ENCODE measurements at regions not wholly inside any gene's neighbourhood (a gene's known extent, or its start where the extent isn't known, plus 50 kb on each side); places are given as distances from the start of the nearest gene placed in this dataset.
"Not testable (repeated sequence)": the region's sequence is repeated elsewhere in the genome, so short reads cannot be mapped to it uniquely, and the experiment has no call there.

- intact Hi-C loops (cut with micrococcal nuclease), result no loop called here
These were observed 261.2 kb upstream of the TRPC7 start for GRCh38 chr5:136626531-136626930.

DNA sequence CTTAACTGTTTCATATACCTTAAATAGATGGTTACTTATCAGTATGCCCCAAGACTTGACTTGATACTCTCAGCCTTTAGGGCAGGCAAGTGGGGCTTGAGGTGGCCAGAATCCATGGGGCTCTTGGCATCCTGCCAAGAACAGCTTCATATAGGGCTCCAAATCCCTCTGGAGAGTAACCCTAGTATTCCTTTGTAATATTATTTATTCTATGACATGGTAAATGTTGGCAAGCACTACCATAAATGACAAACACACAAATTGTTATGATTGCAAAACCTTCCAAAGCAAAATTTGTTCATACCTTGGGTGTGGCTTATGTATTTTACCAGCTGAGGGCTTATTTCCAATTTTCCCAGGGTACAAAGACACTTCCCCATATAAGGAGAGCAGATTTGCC is 257.4 kb upstream of the TRPC7 start:
- intact Hi-C loops (cut with micrococcal nuclease), result no loop called here

GRCh38 chr5:136621743-136622142 is 256.4 kb upstream of the TRPC7 start:
- intact Hi-C loops (cut with micrococcal nuclease), result no loop called here

DNA sequence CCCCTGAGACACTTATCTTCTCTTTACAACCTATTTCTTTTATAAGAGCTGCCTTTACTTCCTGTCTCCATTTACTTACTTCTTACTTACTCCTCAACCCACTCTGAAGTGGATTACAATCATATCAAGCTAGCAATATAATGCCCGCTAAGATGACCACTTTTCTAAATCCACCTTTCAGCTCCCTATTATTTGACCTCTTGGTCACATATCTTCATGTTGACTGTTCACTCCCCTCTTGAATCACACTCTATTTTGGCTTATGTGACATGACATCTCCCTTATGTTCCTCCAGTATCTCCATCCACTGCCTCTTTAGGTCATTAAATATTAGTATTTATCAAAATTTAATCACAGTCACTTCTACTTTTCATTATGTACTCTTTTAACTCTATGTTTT is 255.3 kb upstream of the TRPC7 start:
- intact Hi-C loops (cut with micrococcal nuclease), result no loop called here

DNA sequence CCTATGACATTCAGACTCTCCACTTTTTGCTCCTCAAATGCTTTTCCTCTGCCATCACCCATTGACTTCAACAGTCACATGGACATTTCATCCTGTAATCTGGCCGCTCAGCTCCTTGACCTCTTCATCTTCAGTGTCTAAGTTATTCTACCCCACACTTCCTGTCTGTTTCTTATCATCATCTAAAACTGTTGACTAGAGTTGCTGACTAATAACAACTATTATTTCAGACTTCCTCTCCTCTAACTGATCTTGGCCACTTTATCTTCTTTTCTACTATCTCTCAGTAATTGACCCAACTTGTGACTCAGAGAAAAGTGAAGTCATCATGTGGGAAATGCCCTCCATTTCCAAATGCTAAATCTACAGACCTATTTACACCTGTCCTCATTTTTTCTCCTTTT is 254.7 kb upstream of the TRPC7 start:
- intact Hi-C loops (cut with micrococcal nuclease), result no loop called here

DNA sequence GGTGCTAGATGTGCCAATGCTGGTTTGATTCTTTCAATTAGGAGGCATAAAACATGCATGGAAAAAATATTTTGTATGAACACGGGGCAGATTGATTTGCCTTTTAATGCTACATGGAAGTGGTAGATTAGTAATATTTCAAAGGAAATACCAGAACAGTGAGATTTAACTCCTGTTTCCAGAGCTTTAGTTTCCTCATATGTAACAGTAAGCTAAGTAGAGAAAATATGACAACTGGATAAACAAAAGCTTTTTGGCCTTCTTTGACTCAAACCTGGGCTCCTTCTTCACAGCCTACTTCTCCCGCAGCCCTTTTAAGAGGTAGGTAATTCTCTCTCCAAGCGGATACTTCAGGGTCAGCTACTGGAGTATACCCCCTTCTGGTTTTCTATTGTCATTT is 254.2 kb upstream of the TRPC7 start:
- intact Hi-C loops (cut with micrococcal nuclease), result no loop called here

- intact Hi-C loops (cut with micrococcal nuclease), result no loop called here
These were observed 250.1 kb upstream of the TRPC7 start for GRCh38 chr5:136615251-136616119.

GRCh38 chr5:136613230-136613629 is 247.9 kb upstream of the TRPC7 start:
- intact Hi-C loops (cut with micrococcal nuclease), result no loop called here

DNA sequence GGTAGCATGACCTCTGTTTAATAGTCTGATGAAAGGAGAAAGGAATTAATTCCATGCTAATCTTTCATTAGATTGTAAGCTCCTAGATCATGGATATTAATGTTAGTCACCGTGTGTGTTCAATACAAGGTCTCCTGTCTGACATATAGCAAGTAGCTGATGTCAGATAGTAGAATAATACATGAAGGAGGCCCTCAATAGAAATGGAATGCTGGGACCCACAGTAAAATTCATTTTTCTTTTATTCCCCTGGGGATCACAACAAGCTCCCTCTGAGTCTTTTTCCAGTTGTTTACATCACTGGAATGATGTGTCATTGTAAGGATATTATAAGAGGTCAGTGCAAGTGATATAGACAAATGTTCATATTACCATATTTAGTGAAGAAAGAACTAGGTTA is 240.3 kb upstream of the TRPC7 start:
- intact Hi-C loops (cut with micrococcal nuclease), result no loop called here

DNA sequence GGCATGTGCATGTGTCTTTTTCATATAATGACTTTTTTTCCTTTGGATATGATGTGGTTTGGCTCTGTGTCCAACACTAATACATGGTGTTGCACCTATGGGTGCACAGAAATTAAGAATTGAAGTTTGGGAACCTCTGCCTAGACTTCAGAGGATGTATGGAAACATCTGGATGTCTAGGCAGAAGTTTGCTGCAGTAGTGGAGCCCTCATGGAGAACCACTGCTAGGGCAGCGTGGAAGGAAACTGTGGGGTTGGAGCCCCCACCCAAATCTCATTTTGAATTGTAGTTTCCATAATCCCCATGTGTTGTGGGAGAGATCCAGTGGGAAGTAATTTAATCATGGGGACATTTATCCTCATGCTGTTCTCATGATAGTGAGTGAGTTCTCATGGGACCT is 235.0 kb upstream of the TRPC7 start:
- intact Hi-C loops (cut with micrococcal nuclease), result no loop called here

DNA sequence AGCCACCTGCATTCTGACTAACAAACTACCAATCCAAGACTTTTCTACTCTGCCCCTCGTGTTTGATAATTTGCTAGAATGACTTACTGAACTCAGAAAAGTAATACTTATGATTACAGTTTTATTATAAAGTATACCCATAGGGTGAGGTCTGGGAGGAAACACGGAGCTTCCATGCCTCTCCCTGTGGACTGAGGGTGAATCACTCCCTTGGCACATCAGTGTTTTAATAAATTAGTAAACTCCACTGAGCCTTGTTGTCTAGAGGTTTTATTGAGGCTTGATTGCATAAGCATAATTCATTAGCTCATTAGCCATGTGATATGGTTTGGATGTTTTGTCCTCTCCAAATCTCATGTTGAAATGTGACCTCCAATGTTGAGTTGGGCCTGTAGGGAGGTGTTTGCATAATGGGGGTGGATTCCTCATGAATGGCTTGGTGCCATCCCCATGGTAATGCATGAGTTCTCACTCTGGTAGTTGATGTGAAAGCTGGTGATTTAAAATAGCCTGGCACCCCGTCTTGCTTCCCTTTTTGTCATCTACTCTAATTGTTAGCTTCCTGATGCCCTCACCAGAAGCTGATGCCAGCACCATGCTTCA is 233.6 kb upstream of the TRPC7 start:
- intact Hi-C loops (cut with micrococcal nuclease), result no loop called here

DNA sequence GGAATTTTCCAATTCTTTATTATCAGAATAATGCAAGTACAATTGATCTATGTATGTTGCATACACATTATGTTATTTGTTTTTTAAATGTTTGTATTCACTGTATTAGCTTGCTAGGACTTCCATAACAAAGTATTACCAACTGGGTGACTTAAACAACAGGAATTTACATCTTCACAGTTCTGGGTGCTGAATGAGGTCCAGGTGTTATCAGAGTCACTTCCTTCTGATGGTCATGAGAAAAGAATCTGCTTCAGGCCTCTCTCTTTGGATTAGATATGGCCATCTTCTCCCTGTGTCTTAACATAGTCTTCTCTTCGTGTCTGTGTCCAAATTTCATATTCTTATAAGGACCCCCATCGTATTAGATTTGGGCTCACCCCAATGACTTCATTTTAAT is 229.1 kb upstream of the TRPC7 start:
- intact Hi-C loops (cut with micrococcal nuclease), result no loop called here

DNA sequence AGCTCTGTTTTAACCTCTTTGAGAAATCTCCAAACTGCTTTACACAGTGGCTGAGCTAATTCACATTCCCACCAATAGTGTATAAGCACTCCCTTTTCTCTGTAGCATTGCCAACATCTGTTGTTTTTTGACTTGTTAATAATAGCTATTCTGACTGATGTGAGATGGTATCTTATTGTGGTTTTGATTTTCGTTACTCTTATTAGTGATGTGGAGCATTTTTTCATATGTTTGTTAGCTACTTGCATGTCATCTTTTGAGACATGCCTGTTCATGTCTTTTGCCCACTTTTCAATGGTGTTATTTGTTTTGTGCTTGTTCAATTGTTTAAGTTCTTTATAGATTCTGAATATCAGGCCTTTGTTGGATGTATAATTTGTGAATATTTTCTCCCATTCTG is 225.2 kb upstream of the TRPC7 start:
- intact Hi-C loops (cut with micrococcal nuclease), result no loop called here

DNA sequence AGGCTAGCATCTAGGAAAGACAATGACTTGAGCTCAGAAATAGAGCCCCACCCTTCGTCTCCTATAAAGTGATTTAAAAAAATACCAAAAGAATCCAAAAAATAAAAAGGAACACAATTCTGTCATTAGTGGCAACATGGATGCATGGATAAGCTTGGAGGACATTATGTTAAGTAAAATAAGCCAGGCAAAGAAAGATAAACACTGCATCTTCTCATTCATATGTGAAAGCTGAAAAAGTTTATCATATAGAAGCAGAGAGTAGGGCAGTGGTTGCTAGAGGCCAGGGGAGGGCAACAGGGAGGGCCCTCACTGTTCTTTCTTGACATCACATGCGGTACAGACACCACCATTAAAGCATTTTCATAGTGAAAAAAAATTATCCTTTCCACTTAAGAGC is 220.9 kb upstream of the TRPC7 start:
- intact Hi-C loops (cut with micrococcal nuclease), result no loop called here

- intact Hi-C loops (cut with micrococcal nuclease), result no loop called here
These were observed 219.1 kb upstream of the TRPC7 start for GRCh38 chr5:136584474-136584873.

DNA sequence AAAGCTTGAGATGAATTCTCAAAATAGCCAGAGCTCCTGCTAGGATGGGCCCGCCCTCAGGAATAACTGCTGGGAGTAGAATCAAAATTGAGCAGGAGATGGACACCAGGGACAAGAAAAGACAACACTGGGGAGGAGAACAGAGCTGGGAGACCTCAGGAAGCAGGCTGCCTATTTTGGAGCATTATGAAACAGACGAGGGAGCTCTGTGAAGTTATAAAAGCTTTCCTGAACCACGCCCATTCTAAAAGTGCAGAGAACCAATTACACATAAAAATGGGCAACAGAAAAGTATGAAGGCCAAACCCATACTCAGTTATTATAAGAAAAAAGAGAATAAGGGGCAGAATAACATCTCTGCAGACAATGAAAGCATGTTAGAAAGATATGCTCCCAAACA is 213.9 kb upstream of the TRPC7 start:
- intact Hi-C loops (cut with micrococcal nuclease), result no loop called here

DNA sequence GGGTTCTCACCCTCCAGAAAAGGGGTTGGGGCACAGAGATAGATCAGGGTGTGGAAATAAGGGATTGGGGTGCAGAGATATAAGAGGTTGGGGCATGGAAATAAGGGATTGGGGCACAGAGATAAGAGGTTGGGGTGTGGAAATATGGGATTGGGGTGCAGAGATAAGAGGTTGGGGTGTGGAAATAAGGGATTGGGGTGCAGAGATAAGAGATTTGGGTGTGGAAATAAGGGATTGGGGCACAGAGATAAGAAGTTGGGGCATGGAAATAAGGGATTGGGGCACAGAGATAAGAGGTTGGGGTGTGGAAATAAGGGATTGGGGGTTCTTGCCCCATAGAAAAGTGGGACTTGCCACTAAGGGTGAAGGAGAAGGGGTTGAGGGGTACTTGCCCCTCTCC is 204.5 kb upstream of the TRPC7 start:
- intact Hi-C loops (cut with micrococcal nuclease), result not testable (repeated sequence)

- intact Hi-C loops (cut with micrococcal nuclease), result not testable (repeated sequence)
These were observed 200.1 kb upstream of the TRPC7 start for GRCh38 chr5:136565457-136565856.

- intact Hi-C loops (cut with micrococcal nuclease), result not testable (repeated sequence)
These were observed 199.7 kb upstream of the TRPC7 start for GRCh38 chr5:136565050-136565449.

DNA sequence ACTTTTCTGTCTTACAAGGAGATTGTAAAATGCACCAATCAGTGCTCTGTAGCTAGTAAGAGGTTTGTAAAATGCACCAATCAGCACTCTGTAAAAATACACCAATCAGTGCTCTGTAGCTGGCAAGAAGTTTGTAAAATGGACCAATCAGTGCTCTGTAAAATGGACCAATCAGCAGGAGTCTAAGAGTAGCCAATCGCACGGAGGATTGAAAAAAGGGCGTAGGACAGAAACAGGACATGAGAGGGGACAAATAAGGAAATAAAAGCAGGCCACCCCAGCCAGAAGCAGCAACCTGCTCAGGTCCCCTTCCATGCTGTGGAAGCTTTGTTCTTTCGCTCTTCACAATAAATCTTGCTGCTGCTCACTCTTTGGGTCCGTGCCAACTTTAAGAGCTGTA is 199.1 kb upstream of the TRPC7 start:
- intact Hi-C loops (cut with micrococcal nuclease), result not testable (repeated sequence)

DNA sequence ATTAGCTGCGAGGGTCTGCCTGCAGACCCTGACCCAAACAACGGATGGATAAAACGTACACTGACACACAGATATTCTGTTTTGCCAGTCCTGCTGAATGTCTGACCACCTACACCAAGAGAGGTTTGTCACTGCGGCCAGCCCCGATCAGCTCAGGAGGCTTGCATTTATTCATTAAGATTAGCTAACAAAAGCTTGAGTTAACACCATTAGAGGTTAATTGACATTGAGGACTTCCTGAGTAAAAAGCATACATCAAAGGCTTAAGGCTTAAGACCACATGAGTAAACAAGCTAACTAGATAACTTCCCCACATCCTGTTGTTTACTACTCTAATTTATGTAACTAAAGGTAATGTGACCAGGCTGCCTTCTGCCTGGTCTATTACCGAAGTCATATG is 198.1 kb upstream of the TRPC7 start:
- intact Hi-C loops (cut with micrococcal nuclease), result no loop called here

GRCh38 chr5:136560126-136560525 is 194.8 kb upstream of the TRPC7 start:
- intact Hi-C loops (cut with micrococcal nuclease), result no loop called here

DNA sequence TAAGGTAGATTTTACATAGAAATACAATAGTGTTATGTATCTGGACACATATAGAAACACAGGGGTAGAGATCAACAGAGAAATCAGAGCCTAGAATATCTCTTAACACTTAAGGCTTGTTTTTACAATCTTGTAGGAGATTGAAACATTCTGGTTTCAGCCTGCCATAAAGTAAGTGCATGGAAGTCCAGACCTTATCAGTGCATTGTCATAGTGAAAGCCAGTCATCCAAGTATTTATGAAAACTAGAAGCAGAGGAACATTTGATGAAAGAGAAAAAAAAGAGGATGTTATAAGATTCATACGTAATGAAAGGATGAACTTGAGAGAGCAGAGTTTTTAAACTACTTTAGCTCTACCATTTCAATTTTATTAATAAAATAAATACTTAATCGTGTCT is 194.3 kb upstream of the TRPC7 start:
- intact Hi-C loops (cut with micrococcal nuclease), result no loop called here

All from T-helper 2 cell treated with Interferon-gamma antibody and Interleukin-4, amounts not matched to agents 100 ng/mL and 5 ng/mL, for 36 hours (primary cell).